T follicular helper cell (primary cell): ENCODE measurements at regions not wholly inside any gene's neighbourhood (a gene's known extent, or its start where the extent isn't known, plus 50 kb on each side); places are given as distances from the start of the nearest gene placed in this dataset.
"Not testable (repeated sequence)": the region's sequence is repeated elsewhere in the genome, so short reads cannot be mapped to it uniquely, and the experiment has no call there.

Experiments
- DNase-seq: peaks from one replicate; pipeline ENCODE4 v3.0.0-alpha.2; 2020; ENCODE audit warnings: low read depth

DNA sequence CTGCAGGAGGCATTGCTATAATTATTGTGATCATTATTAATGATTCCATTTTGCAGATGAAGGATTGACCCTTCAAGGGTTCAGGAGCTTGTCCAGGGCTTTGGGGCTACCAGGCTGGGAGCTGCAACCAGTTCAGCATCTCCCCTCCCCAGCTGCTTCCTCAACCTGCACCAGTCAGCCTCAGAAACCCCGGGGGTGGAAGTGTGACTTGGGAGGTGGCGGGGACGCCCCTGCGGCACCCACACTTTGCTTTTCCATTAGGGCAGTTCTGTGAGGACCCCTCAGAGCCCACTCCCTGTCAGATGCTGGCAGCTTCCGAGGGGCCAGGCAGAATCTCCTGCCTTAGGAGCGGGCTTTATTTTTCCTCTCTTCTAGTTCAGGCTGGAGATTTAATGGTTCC lies 85.6 kb downstream of the OLFM1 start:
- no peak for DNase-seq

DNA sequence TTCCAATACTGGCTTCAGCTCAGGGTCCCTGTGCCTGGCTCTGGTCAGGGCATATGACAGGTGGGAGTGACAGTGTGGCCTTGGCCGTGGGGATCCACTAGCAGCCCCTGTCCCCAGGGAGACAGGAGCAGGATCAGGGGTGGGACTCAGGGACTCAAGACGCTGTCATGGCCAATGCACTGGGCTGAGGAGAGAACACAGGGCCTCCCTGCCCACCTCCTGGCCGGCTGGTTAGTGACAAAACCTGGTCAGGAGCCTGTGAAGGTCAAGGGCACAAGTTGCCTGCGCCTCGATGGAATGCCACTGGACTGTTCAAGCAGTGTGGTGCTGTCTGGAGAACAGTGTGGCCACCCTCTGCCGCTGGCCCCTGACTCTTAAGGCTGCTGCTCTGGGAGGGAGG lies 86.8 kb downstream of the OLFM1 start:
- DNase-seq, result no peak

DNA sequence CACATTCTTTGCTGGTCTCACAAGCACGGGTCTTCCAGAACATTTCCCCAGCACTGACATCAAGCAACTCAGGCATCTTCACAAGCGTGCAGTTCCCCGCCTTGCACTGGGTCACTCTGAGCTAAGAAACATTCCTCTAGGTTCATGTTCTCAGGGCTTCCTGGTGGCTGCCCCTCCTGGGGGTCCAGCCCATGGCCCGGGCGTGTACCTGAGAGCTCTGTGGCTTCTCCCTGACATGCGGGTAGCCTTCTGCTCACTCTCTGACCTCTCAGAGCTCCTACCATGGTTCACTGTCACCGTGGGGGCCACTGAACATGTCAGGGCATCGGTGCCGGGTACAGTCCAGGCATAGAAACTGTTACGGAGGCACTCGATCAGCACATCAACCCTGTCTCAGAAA lies 87.5 kb downstream of the OLFM1 start:
- DNase-seq, result no peak

GRCh38 chr9:135176284-135176683 lies 88.8 kb downstream of the OLFM1 start:
- no peak for DNase-seq

- DNase-seq, result not testable (repeated sequence)
These were observed 90.1 kb downstream of the OLFM1 start for GRCh38 chr9:135177562-135177961.

GRCh38 chr9:135178498-135178897 lies 91.0 kb downstream of the OLFM1 start:
- DNase-seq, result no peak

DNA sequence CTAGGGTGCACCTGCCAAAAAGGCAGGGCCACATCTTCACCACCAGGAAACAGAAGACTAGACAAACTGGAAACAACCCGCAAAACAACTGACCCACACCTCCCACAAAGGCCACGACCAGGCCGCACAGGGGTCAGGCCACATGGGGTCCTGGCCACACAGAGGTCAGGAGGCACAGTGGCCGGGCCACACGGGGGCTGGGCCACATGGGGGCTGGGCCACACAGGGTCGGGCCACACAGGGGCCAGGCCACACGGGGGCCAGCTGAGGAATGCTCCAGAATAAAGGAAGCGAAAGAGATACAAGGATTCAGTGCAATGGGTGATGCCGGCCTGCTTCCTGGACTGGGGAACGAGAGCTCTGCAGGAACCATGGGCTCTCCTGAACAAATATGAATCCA lies 91.6 kb downstream of the OLFM1 start:
- DNase-seq, result no peak

GRCh38 chr9:135179976-135180375 lies 92.5 kb downstream of the OLFM1 start:
- no peak for DNase-seq

DNA sequence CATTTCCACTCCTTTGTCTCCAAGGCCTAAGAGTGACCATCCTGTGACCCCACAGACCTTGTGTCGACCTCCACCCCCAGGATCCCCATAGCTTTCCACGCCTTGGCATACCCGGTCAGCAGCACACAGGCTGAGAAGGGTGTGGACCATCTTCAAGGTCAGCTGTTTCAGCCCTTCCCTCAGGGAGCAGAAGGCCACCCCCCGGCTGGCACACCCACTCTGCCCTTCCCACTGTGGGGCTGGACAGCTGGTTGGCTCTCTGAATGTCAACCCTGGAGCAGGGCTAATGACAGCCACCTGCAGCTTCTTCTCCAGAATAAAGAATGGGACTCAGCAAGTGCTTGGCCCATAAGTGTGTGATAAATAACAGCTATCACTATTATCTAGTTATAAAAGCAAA lies 93.1 kb downstream of the OLFM1 start:
- no peak for DNase-seq

DNA sequence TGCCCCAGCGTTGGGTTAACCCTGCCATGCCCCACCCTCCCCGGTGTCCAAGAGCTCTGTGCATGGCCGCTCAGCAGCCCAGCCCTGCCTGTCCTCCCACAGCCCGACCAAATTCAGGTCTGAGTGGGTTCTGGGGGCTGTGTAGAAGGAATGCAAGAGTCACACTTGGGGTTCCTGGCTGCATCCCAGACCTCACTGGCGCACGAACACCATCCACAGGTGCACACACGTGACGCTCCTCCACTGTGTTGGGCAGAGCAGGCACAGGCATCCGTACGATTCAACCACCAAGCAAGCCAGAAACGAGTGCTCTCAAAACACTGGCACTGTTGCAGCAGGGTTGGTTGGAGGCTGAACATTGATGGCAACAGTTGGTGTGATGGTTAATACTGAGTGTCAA lies 93.9 kb downstream of the OLFM1 start:
- DNase-seq, result no peak

DNA sequence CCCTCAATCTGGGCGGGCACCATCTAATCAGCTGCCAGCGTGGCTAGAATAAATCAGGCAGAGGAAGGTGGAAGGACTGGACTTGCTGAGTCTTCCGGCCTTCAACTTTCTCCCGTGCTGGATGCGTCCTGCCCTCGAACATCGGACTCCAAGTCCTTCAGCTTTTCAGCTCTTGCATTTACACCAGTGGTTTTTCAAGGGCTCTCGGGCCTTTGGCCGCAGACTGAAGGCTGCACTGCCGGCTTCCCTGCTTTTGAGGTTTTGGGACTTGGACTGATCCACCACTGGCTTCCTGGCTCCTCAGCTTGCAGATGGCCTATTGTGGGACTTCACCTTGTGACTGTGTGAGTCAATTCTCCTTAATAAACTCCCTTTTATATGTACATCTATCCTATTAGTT lies 94.4 kb downstream of the OLFM1 start:
- DNase-seq, result not testable (repeated sequence)

DNA sequence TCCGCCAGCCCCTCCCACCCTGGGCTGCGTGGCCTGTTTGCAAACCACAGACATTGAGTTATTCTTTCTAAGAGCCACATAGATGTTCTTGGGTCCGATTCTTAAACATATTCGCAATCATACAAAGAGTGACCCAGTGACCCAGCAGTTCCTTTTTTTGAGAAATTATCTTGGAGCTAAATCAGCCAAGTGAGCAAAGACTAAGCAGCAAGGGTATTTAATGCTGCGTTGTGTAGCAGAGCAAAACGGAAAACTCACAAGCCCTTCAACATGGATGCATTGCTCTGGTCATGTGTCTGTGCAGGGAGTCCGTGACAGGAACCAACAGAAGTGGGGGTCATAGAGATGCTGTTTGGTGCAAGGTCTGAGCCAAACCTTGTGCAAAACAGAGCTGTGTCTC lies 95.6 kb downstream of the OLFM1 start:
- no peak for DNase-seq

DNA sequence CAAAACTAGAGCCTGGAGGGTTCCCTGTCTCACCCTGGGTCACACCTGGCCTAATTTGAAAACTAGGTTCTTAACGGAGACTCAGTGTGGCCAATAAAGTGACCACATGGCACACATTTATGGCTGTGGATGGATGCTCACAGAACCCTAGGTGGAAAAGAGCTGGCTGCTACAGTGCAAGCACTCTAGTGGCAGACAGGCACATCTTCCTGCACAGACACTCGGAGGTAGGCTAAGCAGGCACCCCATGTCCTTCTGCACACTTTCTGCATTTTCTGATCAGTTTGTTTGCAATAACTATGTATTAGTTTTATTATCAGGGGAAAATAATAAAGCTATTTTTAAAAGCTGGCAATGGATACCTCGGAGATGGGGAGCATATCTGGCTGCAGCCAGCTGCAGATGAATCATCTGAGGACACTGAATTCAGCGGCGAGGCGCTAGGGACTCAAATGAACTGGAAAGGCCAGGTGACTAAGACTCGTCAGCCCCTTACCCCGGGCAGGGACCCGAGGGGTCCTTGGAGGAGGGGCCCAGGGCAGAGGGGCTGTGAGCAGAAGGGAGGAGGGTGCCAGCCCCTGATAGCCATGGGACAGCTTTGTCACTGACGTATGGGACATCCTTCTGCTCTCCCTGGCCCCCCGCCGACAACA lies 96.2 kb downstream of the OLFM1 start:
- no peak for DNase-seq

DNA sequence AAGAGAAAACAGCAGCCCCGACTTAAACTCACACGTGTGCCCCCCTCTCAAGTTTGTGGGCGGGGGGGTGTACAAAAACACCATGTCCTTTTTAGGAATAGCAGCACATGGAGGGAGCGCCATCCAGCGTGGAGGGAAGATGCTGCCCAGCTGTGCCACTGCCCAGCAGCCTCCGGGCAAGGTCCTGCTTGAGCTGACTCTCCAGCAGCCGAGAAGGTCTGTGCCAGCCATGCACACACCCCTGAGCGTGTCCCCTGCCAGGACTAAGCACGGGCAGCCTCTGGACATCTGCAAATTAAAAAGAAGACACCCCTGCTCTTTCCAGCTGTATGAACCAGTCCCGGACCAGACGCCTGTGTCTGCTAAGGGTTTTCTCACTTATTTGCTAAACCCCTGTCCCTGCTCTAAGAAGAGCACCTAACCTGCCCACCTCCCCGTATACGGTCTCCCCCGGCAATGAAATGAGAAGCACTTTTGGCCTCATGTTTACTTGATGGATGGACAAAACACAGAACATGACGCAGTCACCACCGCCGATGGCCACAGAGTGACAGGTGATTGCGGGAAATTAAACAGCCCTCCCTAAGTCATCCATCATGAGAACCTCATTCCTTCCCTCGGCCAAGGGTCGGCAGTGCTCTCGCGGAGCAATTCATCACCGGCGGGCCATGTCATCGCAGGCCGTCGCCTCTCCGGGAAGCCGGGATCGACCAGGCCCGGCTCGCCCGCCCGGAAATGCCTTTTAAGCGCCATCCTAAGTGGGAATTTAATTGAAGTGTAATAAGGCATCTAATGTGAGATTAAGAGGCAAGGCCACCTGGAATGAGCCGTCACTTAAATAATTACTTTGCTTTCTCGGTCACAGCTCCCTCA lies 96.9 kb downstream of the OLFM1 start:
- DNase-seq, result no peak

- DNase-seq, result no peak
These were observed 97.6 kb downstream of the OLFM1 start for GRCh38 chr9:135185060-135185459.

DNA sequence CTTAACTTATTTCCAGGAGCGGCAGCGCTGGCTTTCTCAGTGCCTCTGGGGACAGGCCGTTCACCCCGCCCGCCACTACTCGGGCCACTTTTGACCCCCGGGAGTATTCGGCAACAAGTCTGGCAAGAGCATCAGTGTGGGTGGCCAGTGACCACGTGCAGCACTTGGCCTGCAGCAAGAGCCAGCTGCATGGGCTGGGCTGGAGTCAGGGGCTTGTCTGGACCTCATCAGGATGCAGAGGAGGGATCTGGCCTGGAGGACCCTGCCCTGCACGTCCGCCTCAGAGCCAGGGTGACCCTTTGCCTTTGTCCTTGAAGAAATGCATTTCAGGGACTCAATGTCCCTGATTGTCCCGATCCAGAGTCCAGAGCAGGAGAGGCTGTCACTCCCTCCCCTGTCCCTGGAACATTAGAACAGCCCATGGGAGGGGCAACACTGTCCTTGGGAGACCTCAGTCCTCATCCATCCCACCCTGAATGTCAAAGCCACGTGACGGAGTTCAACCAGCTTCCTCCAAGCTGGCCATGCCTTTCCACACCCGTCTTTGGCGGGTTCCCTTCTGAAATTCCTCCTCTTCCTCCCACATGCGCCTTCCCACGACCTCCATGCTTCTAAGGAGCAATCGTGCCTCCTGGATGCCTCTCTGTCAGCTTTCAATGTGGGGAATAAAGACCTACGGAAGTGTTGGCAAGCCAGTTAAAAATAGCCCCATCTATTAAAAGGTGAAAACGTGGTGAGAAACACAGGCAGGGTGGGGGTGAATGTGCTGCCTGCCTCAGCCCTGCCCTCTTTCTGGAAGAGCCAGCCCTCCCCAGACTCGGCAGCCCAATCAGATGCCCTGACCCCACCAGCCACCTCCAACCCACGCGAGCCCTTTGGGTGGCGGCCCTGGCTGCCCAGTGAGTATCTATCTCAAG lies 99.0 kb downstream of the OLFM1 start:
- no peak for DNase-seq

- no peak for DNase-seq
These were observed 99.9 kb downstream of the OLFM1 start for GRCh38 chr9:135187365-135187764.

- DNase-seq, result no peak
These were observed 101.2 kb downstream of the OLFM1 start for GRCh38 chr9:135188681-135189151.

DNA sequence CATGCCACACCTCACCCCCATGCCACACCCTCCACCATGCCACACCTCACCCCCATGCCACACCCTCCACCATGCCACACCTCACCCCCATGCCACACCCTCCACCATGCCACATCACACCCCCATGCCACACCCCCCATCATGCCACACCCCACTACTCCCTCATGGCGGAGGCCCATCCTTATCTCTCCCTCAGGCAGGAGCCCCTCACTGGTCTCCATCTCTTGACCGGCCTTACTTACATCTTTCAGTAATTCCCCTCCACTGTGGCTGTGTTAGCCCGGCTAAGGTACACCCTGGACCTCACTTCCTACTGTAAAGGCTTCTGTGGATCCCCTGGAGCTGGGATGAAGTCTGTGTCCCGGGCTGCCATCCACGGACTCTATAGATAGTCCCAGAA lies 102.0 kb downstream of the OLFM1 start:
- DNase-seq, result no peak

- no peak for DNase-seq
These were observed 103.5 kb downstream of the OLFM1 start for GRCh38 chr9:135190789-135191577.

DNA sequence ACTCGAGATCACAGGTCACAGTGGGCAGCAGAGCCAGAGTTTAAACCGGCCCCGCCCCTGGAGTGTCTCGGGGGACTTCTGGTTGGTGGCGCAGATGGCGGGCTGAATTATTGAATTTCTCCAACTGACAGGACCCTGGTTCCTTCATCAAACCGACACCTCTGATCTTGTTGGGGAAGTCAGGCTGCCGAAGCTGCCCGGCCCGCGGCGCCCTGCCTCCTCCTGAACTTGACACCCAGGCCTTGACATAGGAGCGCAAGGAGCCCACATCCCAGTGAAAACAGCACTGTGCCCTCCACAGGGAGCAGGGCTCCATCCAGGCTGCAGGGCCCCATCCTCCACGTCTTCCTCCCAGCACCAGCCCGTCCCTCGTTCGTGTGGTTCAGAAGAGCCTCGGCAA lies 105.2 kb downstream of the OLFM1 start:
- DNase-seq, result no peak

- DNase-seq, result not testable (repeated sequence)
These were observed 108.5 kb downstream of the OLFM1 start for GRCh38 chr9:135195975-135196374.
